Heart left ventricle (tissue), 16 donors: ENCODE measurements at regions not wholly inside any gene's neighbourhood (a gene's known extent, or its start where the extent isn't known, plus 50 kb on each side); places are given as distances from the start of the nearest gene placed in this dataset.

Source experiments
- ATAC-seq, 4 donors: fragments of 200-7000 bp; cut with Tn5 transposase; one replicate each; pipeline ENCODE4 v1.9.1; 2020 to 2022; ENCODE audit warnings: moderate library complexity in 4 of 4, mild to moderate bottlenecking in 3 of 4, moderate number of reproducible peaks in 1 of 4
- DNase-seq, 5 donors: peaks; one replicate each; pipeline ENCODE4 v3.0.0-alpha.2; 2020
- H3K27ac ChIP-seq, 12 donors: fragments of 200-600 bp; sonication (generic) in 4 of 12; one replicate each; pipeline versions ENCODE4 v1.5.0 to v1.8.0; 2016 to 2022; ENCODE audit warnings: mild to moderate bottlenecking in 2 of 12
- H3K27me3 ChIP-seq, 9 donors: fragments of 200-600 bp; sonication (generic) in 2 of 9; one replicate each; pipeline versions ENCODE4 v1.5.1 to v1.8.0; 2016 to 2022; ENCODE audit warnings: mild to moderate bottlenecking in 3 of 9
- H3K36me3 ChIP-seq, 9 donors: fragments of 200-600 bp; sonication (generic) in 2 of 9; one replicate each; pipeline versions ENCODE4 v1.5.0 to v1.8.0; 2018 to 2022; ENCODE audit warnings: mild to moderate bottlenecking in 2 of 9
- H3K4me1 ChIP-seq, 12 donors: fragments of 200-600 bp; sonication (generic) in 4 of 12; one replicate each; pipeline versions ENCODE4 v1.5.0 to v1.8.0; 2016 to 2022; ENCODE audit warnings: mild to moderate bottlenecking in 3 of 12
- H3K4me3 ChIP-seq, 12 donors: fragments of 200-600 bp; sonication (generic) in 4 of 12; one replicate each; pipeline versions ENCODE4 v1.5.0 to v1.8.0; 2017 to 2022; ENCODE audit warnings: mild to moderate bottlenecking in 9 of 12, moderate library complexity in 4 of 12
- H3K9me3 ChIP-seq, 12 donors: fragments of 200-600 bp; sonication (generic) in 4 of 12; one replicate each; pipeline versions ENCODE4 v1.5.0 to v1.8.0; 2016 to 2022; ENCODE audit warnings: mild to moderate bottlenecking in 1 of 12
- CTCF ChIP-seq, 12 donors: fragments of 200-600 bp; sonication (generic) in 4 of 12; IDR thresholded peaks; one replicate each; pipeline versions ENCODE4 v1.5.0 to v1.8.0; 2018 to 2022; ENCODE audit warnings: antibody characterized with exemption in 12 of 12, mild to moderate bottlenecking in 5 of 12
- POLR2A ChIP-seq, 2 donors: fragments of 450-650 bp; IDR thresholded peaks; one replicate each; pipeline ENCODE4 v1.6.1; 2017; ENCODE audit warnings: antibody characterized with exemption in 2 of 2, mild to moderate bottlenecking in 2 of 2, moderate library complexity in 2 of 2
- WGBS, 4 donors: extraction: QIAGEN DNeasy Blood & Tissue Kit in 2 of 4; methylation state at CpG; one replicate each; pipeline versions ENCODE4 v1.1.5 to v1.1.7; 2013 to 2018; 5-methylcytosine and 5-hydroxymethylcytosine counted together
- intact Hi-C, 10 donors: fragments of 100-400 bp; cut with DNase I; formaldehyde crosslinking; loops; one replicate each; pipeline versions ENCODE4 v1.11.1 to v1.14.2; 2022
- donor health status: ischemic (EF 13 %, LVEDD 7.1; RV severe dilation, severe dysfunction).
- donor health status: healthy with polysubstance abuse.
- donor health status: DM: no; HTN: yes; CAD: no.
- donor health status: DM: no; HTN: no; CAD: no.
- donor health status: ischemic (EF 25% LVEDD 6.9; RV normal size, moderate dysfunction).
- donor health status: ischemic (EF 25% LVEDD 5.7; RV mildly dilated, moderate dysfunction).
- donor health status: healthy.
- donor health status: DM: yes; HTN: yes; CAD: no.
- donor health status: ischemic (EF 35%, LVEDD 5.7; RV mildly dilated, moderate dysfunction).
- donor health status: nonischemic (EF 11% LVEDD 7.7; RV severe dilation, severe dysfunction).
- donor health status: DM: yes; HTN: yes; CAD: no.
- donor health status: PGD.
- donor health status: ischemic (EF 29% LVEDD 5.4; RV normal size, mild dysfunction).
- donor health status: nonischemic (EF 23%, LVEDD 6.1; RV moderate dilation, normal function).

- DNase-seq = no peak
- TF ChIP-seq CTCF (IDR thresholded peaks at IDR 0.05) = no peak
- TF ChIP-seq POLR2A (IDR thresholded peaks at IDR 0.05) = no peak
- ATAC-seq = no peak
- Histone ChIP-seq H3K9me3 (peaks cover 0 to 30% (median 6%) of the 10 kb centered on the region in 12 donors), H3K27me3 (peaks cover 0 to 33% (median under 1%) of the 10 kb centered on the region in 9 donors), H3K36me3 (no peaks in the 10 kb centered on the region), H3K27ac (no peak overlapping the region), H3K4me3 (no peak overlapping the region), H3K4me1 (no peaks in the 10 kb centered on the region)
- intact Hi-C loops = no loop called here
- 50 to 55% (median 54%) methylated on average over 8 to 10 of the region's 10 CpGs for WGBS, 4 donors
Observed at GRCh38 chr1:29467989-29468900, 231.9 kb downstream of the PTPRU start.

GRCh38 chr1:29466258-29466657 lies 229.9 kb downstream of the PTPRU start:
- intact Hi-C loops = no loop called here
- no peak for ATAC-seq
- TF ChIP-seq CTCF (IDR thresholded peaks at IDR 0.05) (no peak), POLR2A (IDR thresholded peaks at IDR 0.05) (no peak)

GRCh38 chr1:29465755-29466154 lies 229.4 kb downstream of the PTPRU start:
- H3K27ac ChIP-seq = no peak overlapping the region
- no peak for ATAC-seq
- intact Hi-C loops = no loop called here
- peaks cover 0 to 15% (median 0%) of the 10 kb centered on the region in 9 donors for H3K27me3 ChIP-seq
- DNase-seq = no peak
- TF ChIP-seq CTCF (IDR thresholded peaks at IDR 0.05) (no peak), POLR2A (IDR thresholded peaks at IDR 0.05) (no peak)
- no peaks in the 10 kb centered on the region for H3K36me3 ChIP-seq
- peaks cover 0 to 31% (median 6%) of the 10 kb centered on the region in 12 donors for H3K9me3 ChIP-seq
- no peaks in the 10 kb centered on the region for H3K4me1 ChIP-seq
- 72 to 80% (median 76%) methylated on average over 4 of the region's 4 CpGs for WGBS, 4 donors
- no peak overlapping the region for H3K4me3 ChIP-seq

More at GRCh38 chr1:29466258-29466657, 229.9 kb downstream of the PTPRU start:
- H3K4me3 ChIP-seq = no peak overlapping the region
- 57 to 82% (median 78%) methylated on average over 3 of the region's 3 CpGs for WGBS, 4 donors
- H3K9me3 ChIP-seq = peaks cover 0 to 31% (median 6%) of the 10 kb centered on the region in 12 donors
- no peak overlapping the region for H3K27ac ChIP-seq
- H3K36me3 ChIP-seq = no peaks in the 10 kb centered on the region
- no peaks in the 10 kb centered on the region for H3K4me1 ChIP-seq
- no peak for DNase-seq
- peaks cover 0 to 20% (median 0%) of the 10 kb centered on the region in 9 donors for H3K27me3 ChIP-seq

GRCh38 chr1:29462096-29462495 lies 225.8 kb downstream of the PTPRU start:
- 59 to 74% (median 63%) methylated on average over 7 of the region's 7 CpGs for WGBS, 4 donors
- TF ChIP-seq POLR2A (IDR thresholded peaks at IDR 0.05) (no peak), CTCF (IDR thresholded peaks at IDR 0.05) (no peak)
- Histone ChIP-seq H3K27ac (no peak overlapping the region), H3K4me3 (no peak overlapping the region), H3K27me3 (peaks cover 0 to 26% (median 0%) of the 10 kb centered on the region in 9 donors), H3K36me3 (no peaks in the 10 kb centered on the region), H3K4me1 (no peaks in the 10 kb centered on the region), H3K9me3 (peaks cover 0 to 31% (median 6%) of the 10 kb centered on the region in 12 donors)
- no peak for ATAC-seq
- no peak for DNase-seq
- intact Hi-C loops = no loop called here
